NT2/D1 (cell line): ENCODE measurements at regions not wholly inside any gene's neighbourhood (a gene's known extent, or its start where the extent isn't known, plus 50 kb on each side); places are given as distances from the start of the nearest gene placed in this dataset.

ENCODE experiments used
- YY1 ChIP-seq: IDR thresholded peaks from 2 replicates; pipeline ENCODE4 v1.6.1; 2011; ENCODE audit not compliant: insufficient read length, insufficient read depth
- ZNF274 ChIP-seq: IDR thresholded peaks from 2 replicates; pipeline ENCODE4 v1.6.1; 2011; ENCODE audit warnings: mild to moderate bottlenecking, low read depth, low read length

GRCh38 chr12:19916974-19917373 is 451.4 kb upstream of the PDE3A start:
- TF ChIP-seq ZNF274 (no peak), YY1 (no peak)
